Breast epithelium (tissue), 4 donors: ENCODE measurements at regions not wholly inside any gene's neighbourhood (a gene's known extent, or its start where the extent isn't known, plus 50 kb on each side); places are given as distances from the start of the nearest gene placed in this dataset.

Source experiments
- DNase-seq, 2 donors: peaks; one replicate each; pipeline ENCODE4 v3.0.0-alpha.2; 2019; ENCODE audit warnings: low spot score in 2 of 2
- H3K27ac ChIP-seq, 2 donors: fragments of 200-600 bp; sonication (generic) in 1 of 2; one replicate each; pipeline ENCODE4 v1.5.1; 2016 to 2019; ENCODE audit warnings: mild to moderate bottlenecking in 1 of 2
- H3K27me3 ChIP-seq, 2 donors: fragments of 200-600 bp; sonication (generic) in 1 of 2; one replicate each; pipeline versions ENCODE4 v1.5.1 to v1.6.0; 2017 to 2019; ENCODE audit warnings: control low read depth in 1 of 2, mild to moderate bottlenecking in 1 of 2
- H3K36me3 ChIP-seq: fragments of 200-600 bp; one replicate; pipeline ENCODE4 v1.5.1; 2019
- H3K4me1 ChIP-seq, 2 donors: fragments of 200-600 bp; sonication (generic); one replicate each; pipeline ENCODE4 v1.5.1; 2016 to 2019; ENCODE audit warnings: control low read depth in 1 of 2
- H3K4me3 ChIP-seq, 3 donors: fragments of 200-600 bp; sonication (generic); 1 replicate in 2 of 3; 2 replicates in 1 of 3; pipeline ENCODE4 v1.5.1; 2016 to 2019; ENCODE audit warnings: mild to moderate bottlenecking in 3 of 3, moderate library complexity in 2 of 3
- H3K9me3 ChIP-seq, 2 donors: fragments of 200-600 bp; sonication (generic) in 1 of 2; one replicate each; pipeline ENCODE4 v1.5.1; 2016 to 2019; ENCODE audit warnings: control low read depth in 1 of 2
- POLR2A ChIP-seq: fragments of 450-650 bp; IDR thresholded peaks from one replicate; pipeline ENCODE4 v1.6.1; 2016; ENCODE audit warnings: antibody characterized with exemption, mild to moderate bottlenecking, moderate library complexity
- POLR2AphosphoS5 ChIP-seq, 3 donors: sonication (generic); formaldehyde crosslinking; IDR thresholded peaks; one replicate each; pipeline ENCODE4 v1.6.1; 2017; ENCODE audit warnings: antibody characterized with exemption in 3 of 3
- intact Hi-C: fragments of 100-400 bp; cut with DNase I; formaldehyde crosslinking; loops from one replicate; pipeline ENCODE4 v1.15.1; 2023; ENCODE audit warnings: low total_unique reads
- TF ChIP-seq, protein P1 (sequence below), 3 donors: fragments of 450-650 bp; IDR thresholded peaks; one replicate each; pipeline ENCODE4 v1.5.1; 2016 to 2017; ENCODE audit warnings: antibody characterized with exemption in 3 of 3, mild to moderate bottlenecking in 3 of 3, moderate library complexity in 3 of 3

DNA sequence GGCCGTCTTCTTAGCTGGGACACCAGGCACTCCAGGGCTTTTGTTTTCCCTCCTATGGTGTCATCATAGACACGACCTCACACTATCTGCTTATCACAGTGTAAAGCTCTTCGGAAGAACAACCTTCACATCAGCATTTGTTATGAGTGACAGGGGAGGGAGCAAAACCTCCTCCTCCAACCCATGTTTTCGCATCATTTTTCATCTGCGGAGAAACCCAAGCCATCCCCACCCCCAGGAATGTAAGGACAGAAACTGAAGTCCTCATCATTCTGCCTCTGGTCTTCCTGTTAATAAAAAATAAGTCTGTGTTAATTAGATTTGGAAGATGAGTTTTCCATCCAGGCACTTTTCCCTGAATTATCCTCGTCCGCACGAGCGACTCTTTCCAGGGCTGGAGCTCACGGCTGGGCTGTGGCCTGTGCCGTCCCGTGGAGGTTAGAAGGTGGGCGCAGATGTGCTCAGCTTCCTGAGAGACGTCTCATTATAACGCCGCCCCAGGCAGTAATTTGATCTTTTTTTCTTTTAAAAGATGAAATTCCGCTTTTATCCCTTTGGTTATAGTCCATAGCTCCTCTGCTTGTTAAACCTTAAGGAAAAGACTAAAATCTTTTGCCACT lies 101.6 kb upstream of the TMEM18 start:
- no peaks in the 10 kb centered on the region for H3K9me3 ChIP-seq
- no peaks in the 10 kb centered on the region for H3K36me3 ChIP-seq
- TF ChIP-seq, protein P1, sequence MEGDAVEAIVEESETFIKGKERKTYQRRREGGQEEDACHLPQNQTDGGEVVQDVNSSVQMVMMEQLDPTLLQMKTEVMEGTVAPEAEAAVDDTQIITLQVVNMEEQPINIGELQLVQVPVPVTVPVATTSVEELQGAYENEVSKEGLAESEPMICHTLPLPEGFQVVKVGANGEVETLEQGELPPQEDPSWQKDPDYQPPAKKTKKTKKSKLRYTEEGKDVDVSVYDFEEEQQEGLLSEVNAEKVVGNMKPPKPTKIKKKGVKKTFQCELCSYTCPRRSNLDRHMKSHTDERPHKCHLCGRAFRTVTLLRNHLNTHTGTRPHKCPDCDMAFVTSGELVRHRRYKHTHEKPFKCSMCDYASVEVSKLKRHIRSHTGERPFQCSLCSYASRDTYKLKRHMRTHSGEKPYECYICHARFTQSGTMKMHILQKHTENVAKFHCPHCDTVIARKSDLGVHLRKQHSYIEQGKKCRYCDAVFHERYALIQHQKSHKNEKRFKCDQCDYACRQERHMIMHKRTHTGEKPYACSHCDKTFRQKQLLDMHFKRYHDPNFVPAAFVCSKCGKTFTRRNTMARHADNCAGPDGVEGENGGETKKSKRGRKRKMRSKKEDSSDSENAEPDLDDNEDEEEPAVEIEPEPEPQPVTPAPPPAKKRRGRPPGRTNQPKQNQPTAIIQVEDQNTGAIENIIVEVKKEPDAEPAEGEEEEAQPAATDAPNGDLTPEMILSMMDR (IDR thresholded peaks at IDR 0.05) = no peak
- no peak for TF ChIP-seq POLR2A
- no peak for TF ChIP-seq POLR2AphosphoS5 (IDR thresholded peaks at IDR 0.05)
- no peak overlapping the region for H3K27ac ChIP-seq
- intact Hi-C loops = no loop called here
- H3K27me3 ChIP-seq = no peaks in the 10 kb centered on the region
- H3K4me1 ChIP-seq = no peaks in the 10 kb centered on the region
- DNase-seq = no peak
- no peak overlapping the region for H3K4me3 ChIP-seq

DNA sequence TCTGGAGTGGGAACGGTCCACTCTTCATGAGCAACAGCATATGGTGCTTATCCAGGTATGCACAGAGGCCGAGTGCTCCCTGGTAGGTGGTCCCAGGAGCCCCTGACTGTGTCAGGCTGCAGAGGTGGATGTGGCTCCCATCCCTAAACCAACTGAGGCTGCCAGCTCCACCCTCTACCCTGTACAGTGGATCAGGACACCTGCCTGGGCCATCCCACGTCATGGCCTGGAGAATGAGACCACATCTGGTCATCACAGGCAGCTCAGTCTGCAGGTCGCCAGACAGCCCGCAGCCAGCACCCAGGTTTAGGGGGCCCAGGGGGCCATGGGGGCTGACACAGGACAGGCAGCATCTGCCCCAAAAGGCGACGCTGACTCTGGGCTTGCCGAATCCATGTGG lies 100.3 kb upstream of the TMEM18 start:
- no peak for DNase-seq
- intact Hi-C loops = no loop called here
- TF ChIP-seq POLR2AphosphoS5 (IDR thresholded peaks at IDR 0.05) = no peak
- no peak for TF ChIP-seq POLR2A
- TF ChIP-seq, protein P1 (IDR thresholded peaks at IDR 0.05) = no peak
- H3K27ac ChIP-seq = no peak overlapping the region
- no peaks in the 10 kb centered on the region for H3K9me3 ChIP-seq
- no peaks in the 10 kb centered on the region for H3K36me3 ChIP-seq
- H3K27me3 ChIP-seq = no peaks in the 10 kb centered on the region
- no peak overlapping the region for H3K4me3 ChIP-seq
- H3K4me1 ChIP-seq = no peaks in the 10 kb centered on the region

DNA sequence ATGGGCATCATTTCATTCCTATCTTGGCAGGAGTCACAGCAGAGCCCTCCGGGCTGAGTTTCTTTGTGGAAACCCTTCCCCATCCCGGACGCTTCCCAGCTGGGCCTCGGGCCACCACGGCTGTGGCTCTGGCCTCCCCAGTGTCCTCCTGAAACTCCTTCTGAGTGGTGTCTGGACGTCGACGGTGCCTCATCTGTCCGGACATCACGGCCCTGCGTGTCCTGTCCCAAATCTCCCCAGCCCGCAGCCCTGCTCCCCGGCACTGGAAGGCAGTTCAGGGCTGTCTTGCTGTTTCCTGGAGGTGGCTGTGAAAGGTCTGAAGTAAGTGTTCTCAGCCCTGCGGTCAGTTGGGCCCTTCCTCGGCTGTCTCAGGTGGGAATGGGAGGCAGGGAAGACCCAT lies 99.8 kb upstream of the TMEM18 start:
- H3K9me3 ChIP-seq = no peaks in the 10 kb centered on the region
- intact Hi-C loops = no loop called here
- TF ChIP-seq, protein P1 (IDR thresholded peaks at IDR 0.05) = no peak
- TF ChIP-seq POLR2AphosphoS5 (IDR thresholded peaks at IDR 0.05) = no peak
- TF ChIP-seq POLR2A = no peak

DNA sequence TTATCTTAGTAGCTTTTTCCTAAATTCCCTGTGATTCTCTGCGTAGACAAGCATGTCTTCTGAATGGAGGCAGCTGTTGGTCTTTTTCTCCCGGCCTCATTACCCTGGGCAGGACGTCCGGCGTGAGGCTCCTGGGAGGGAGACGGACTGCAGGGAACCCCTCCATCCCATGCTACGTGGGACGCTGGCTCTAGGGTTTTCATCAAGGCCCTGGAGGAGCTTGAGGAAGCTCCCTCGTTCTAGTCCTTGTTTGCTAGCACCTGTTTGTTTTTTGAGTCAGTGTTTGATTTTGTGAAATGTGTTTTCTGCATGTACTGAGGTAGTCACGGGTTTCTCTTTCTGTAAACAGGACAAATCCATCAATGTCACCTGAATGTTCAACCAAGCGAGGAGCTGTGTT lies 99.3 kb upstream of the TMEM18 start:
- H3K4me1 ChIP-seq = no peaks in the 10 kb centered on the region
- H3K27me3 ChIP-seq = no peaks in the 10 kb centered on the region
- DNase-seq = no peak
- intact Hi-C loops = no loop called here
- H3K4me3 ChIP-seq = no peak overlapping the region
- H3K27ac ChIP-seq = no peak overlapping the region
- TF ChIP-seq, protein P1 (IDR thresholded peaks at IDR 0.05) = no peak
- TF ChIP-seq POLR2AphosphoS5 (IDR thresholded peaks at IDR 0.05) (no peak), POLR2A (no peak)
- H3K9me3 ChIP-seq = no peaks in the 10 kb centered on the region
- H3K36me3 ChIP-seq = no peaks in the 10 kb centered on the region

More for the DNA sequence above, 99.8 kb upstream of the TMEM18 start:
- no peak for DNase-seq
- Histone ChIP-seq H3K36me3 (no peaks in the 10 kb centered on the region), H3K4me1 (no peaks in the 10 kb centered on the region), H3K27ac (no peak overlapping the region), H3K27me3 (no peaks in the 10 kb centered on the region), H3K4me3 (no peak overlapping the region)

DNA sequence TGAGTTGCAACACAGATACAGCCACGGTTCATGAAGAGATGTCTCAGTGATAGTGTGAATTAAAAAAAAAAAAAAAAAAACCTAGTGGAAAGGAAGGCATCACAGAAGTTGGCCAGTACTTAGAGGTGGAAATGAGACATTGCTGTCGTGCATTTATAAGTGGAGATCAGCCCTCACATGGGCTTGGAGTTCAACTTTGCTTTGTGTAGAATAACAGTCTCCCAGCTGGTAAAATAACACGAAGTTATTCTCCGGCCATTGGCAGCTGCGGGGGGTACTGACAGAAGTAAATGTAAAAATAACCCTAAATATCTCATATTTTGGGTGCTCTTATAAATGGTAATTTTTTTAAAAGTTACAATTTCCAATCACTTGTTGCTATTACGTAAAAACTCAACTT lies 98.8 kb upstream of the TMEM18 start:
- no peak for DNase-seq
- H3K27me3 ChIP-seq = no peaks in the 10 kb centered on the region
- no peaks in the 10 kb centered on the region for H3K9me3 ChIP-seq
- no peaks in the 10 kb centered on the region for H3K36me3 ChIP-seq
- TF ChIP-seq POLR2A = no peak
- TF ChIP-seq POLR2AphosphoS5 (IDR thresholded peaks at IDR 0.05) = no peak
- TF ChIP-seq, protein P1 (IDR thresholded peaks at IDR 0.05) = no peak
- H3K4me1 ChIP-seq = no peaks in the 10 kb centered on the region
- intact Hi-C loops = no loop called here
- no peak overlapping the region for H3K4me3 ChIP-seq
- no peak overlapping the region for H3K27ac ChIP-seq
